Upper lobe of left lung (tissue), 4 donors: ENCODE measurements at regions not wholly inside any gene's neighbourhood (a gene's known extent, or its start where the extent isn't known, plus 50 kb on each side); places are given as distances from the start of the nearest gene placed in this dataset.
"Not testable (repeated sequence)": the region's sequence is repeated elsewhere in the genome, so short reads cannot be mapped to it uniquely, and the experiment has no call there.

Experiments
- CTCF ChIP-seq, 6 experiments: fragments of 450-650 bp in 4 of 6; fragments of 200-600 bp in 2 of 6; sonication (generic) in 2 of 6; IDR thresholded peaks; one replicate each; pipeline ENCODE4 v1.5.1; 2016 to 2019; ENCODE audit warnings: antibody characterized with exemption in 6 of 6
- EP300 ChIP-seq, 4 donors: sonication (generic); formaldehyde crosslinking; IDR thresholded peaks; one replicate each; pipeline ENCODE4 v1.5.1; 2017; ENCODE audit warnings: antibody characterized with exemption in 4 of 4, control low read depth in 2 of 4
- POLR2A ChIP-seq, 4 donors: fragments of 450-650 bp; IDR thresholded peaks; one replicate each; pipeline ENCODE4 v1.5.1; 2016 to 2017; ENCODE audit warnings: antibody characterized with exemption in 4 of 4, mild to moderate bottlenecking in 2 of 4
- POLR2AphosphoS5 ChIP-seq, 2 donors: sonication (generic); formaldehyde crosslinking; IDR thresholded peaks; one replicate each; pipeline ENCODE4 v1.5.1; 2017; ENCODE audit warnings: antibody characterized with exemption in 2 of 2

- TF ChIP-seq CTCF, POLR2AphosphoS5, POLR2A, EP300 (IDR thresholded peaks at IDR 0.05): not testable (repeated sequence)
Measured at GRCh38 chr3:101975415-101975814, 126.1 kb downstream of the NFKBIZ start.
